Right lobe of liver (tissue), 6 donors: ENCODE measurements at regions not wholly inside any gene's neighbourhood (a gene's known extent, or its start where the extent isn't known, plus 50 kb on each side); places are given as distances from the start of the nearest gene placed in this dataset.

Source experiments
- ATAC-seq, 4 donors: fragments of 200-7000 bp; cut with Tn5 transposase; one replicate each; pipeline ENCODE4 v1.9.1; 2020; ENCODE audit warnings: mild to moderate bottlenecking in 4 of 4, moderate library complexity in 4 of 4
- DNase-seq, 3 donors: peaks; one replicate each; pipeline ENCODE4 v3.0.0-alpha.2; 2020
- H3K27ac ChIP-seq, 3 donors: fragments of 200-600 bp; one replicate each; pipeline ENCODE4 v1.8.0; 2022
- H3K27me3 ChIP-seq, 2 donors: fragments of 200-600 bp; one replicate each; pipeline ENCODE4 v1.8.0; 2022
- H3K36me3 ChIP-seq, 4 donors: fragments of 200-600 bp; sonication (generic) in 1 of 4; one replicate each; pipeline versions ENCODE4 v1.5.1 to v1.8.0; 2017 to 2022; ENCODE audit warnings: control low read depth in 1 of 4
- H3K4me1 ChIP-seq, 4 donors: fragments of 200-600 bp; sonication (generic) in 1 of 4; one replicate each; pipeline versions ENCODE4 v1.5.1 to v1.8.0; 2017 to 2022; ENCODE audit warnings: control low read depth in 1 of 4
- H3K4me3 ChIP-seq, 3 donors: fragments of 200-600 bp; one replicate each; pipeline ENCODE4 v1.8.0; 2022
- H3K9me3 ChIP-seq, 4 donors: fragments of 200-600 bp; sonication (generic) in 1 of 4; one replicate each; pipeline versions ENCODE4 v1.5.1 to v1.8.0; 2017 to 2022; ENCODE audit warnings: control low read depth in 1 of 4
- CTCF ChIP-seq, 4 donors: fragments of 200-600 bp in 3 of 4; fragments of 450-650 bp in 1 of 4; IDR thresholded peaks; one replicate each; pipeline versions ENCODE4 v1.5.1 to v1.8.0; 2016 to 2022; ENCODE audit warnings: antibody characterized with exemption in 4 of 4, mild to moderate bottlenecking in 2 of 4
- POLR2A ChIP-seq: fragments of 450-650 bp; IDR thresholded peaks from one replicate; pipeline ENCODE4 v1.6.1; 2017; ENCODE audit warnings: antibody characterized with exemption, mild to moderate bottlenecking
- WGBS: methylation state at CpG from one replicate; pipeline ENCODE4 v1.1.6; 2018; ENCODE audit warnings: low coverage, low lambda C conversion rate; ENCODE audit not compliant: insufficient coverage; ENCODE audit errors: missing lambda C conversion rate; 5-methylcytosine and 5-hydroxymethylcytosine counted together
- intact Hi-C, 2 donors: fragments of 100-400 bp; cut with DNase I; formaldehyde crosslinking; loops; one replicate each; pipeline versions ENCODE4 v1.11.2 to v1.14.1; 2022
- donor health status: DM: no; HTN: yes; CAD: no.
- donor health status: DM: no; HTN: no; CAD: no.
- donor health status: DM: no; HTN: no; CAD: no.
- donor health status: DM: no; HTN: yes; CAD: no.
- donor health status: DM: no; HTN: yes; CAD: no.

DNA sequence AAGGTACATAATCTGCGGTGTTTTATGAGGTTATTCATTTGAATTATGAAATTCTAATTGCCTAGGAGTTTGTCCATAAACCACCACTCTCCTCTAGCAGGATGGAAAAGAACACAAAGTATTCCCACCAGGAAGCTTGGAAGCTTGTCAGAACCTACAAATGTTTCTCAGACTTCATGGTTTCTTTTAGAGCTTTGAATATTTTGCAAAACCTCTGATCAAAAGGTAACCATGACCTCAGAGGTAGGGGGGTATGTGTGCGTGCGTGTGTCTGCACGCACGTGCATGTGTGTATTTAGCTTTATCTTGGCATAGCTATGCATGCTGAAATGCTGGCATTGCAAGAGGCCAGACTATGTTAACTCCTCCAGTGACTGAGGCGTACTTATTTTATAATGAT, 847.0 kb downstream of the TLE1 start:
- Histone ChIP-seq H3K27ac (no peak overlapping the region), H3K4me1 (no peaks in the 10 kb centered on the region), H3K9me3 (no peaks in the 10 kb centered on the region), H3K36me3 (no peaks in the 10 kb centered on the region), H3K27me3 (no peaks in the 10 kb centered on the region), H3K4me3 (no peak overlapping the region)
- intact Hi-C loops, result no loop called here
- TF ChIP-seq POLR2A, result no peak
- TF ChIP-seq CTCF (IDR thresholded peaks at IDR 0.05), result no peak
- no peak for DNase-seq
- 40% methylated on average over 6 of the region's 6 CpGs for WGBS
- no peak for ATAC-seq

DNA sequence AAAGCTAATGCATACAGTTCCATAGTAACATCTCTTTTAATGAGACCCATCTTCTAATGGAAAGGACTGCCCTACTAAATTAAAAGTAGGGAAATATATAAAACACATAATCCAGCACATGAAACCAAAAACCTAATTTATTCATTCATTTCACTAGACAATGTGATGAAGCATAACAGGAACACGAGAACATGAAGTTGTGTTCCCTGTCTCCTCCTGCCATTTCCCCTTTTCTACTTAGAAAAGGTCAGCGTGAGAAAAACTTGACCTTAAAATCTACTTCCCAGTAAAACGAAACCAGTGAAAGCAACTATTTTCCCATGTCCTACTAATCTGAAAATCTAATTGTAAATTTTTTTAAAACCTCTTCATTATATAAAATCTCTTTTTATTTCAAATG, 847.5 kb downstream of the TLE1 start:
- DNase-seq (no peak), ATAC-seq (no peak)
- intact Hi-C loops, result no loop called here
- no peak for TF ChIP-seq POLR2A
- TF ChIP-seq CTCF (IDR thresholded peaks at IDR 0.05), result no peak
- Histone ChIP-seq H3K4me1 (no peaks in the 10 kb centered on the region), H3K27me3 (no peaks in the 10 kb centered on the region), H3K4me3 (no peak overlapping the region), H3K9me3 (no peaks in the 10 kb centered on the region), H3K36me3 (no peaks in the 10 kb centered on the region), H3K27ac (no peak overlapping the region)
- 35% methylated on average over 3 of the region's 3 CpGs for WGBS

- 45% methylated on average over 5 of the region's 6 CpGs for WGBS
- Histone ChIP-seq H3K4me1 (no peaks in the 10 kb centered on the region), H3K27me3 (no peaks in the 10 kb centered on the region), H3K4me3 (no peak overlapping the region), H3K27ac (no peak overlapping the region), H3K9me3 (no peaks in the 10 kb centered on the region), H3K36me3 (no peaks in the 10 kb centered on the region)
- no peak for DNase-seq
- ATAC-seq, result no peak
- intact Hi-C loops, result no loop called here
- TF ChIP-seq POLR2A (no peak), CTCF (IDR thresholded peaks at IDR 0.05) (no peak)
Measured at GRCh38 chr9:80839821-80840675, 849.3 kb downstream of the TLE1 start.

DNA sequence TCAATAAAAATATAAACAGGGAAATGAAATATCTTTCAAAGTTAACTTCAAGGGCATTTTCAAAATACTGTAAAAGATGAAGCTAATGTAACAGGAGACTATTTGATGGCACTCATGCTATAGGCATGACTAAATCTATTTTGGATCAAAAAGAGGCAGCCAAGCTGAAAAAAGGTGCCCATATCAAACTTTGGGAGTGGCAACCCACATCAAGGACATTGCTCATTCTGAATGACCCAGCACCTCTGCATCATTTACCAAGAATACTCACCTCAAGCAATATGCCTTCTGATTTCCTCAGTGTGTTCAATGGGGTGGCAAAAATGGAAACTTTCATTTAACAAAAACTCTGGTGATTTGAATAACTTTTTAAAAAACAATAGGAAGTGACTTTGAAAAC, 853.3 kb downstream of the TLE1 start:
- Histone ChIP-seq H3K4me3 (no peak overlapping the region), H3K36me3 (no peaks in the 10 kb centered on the region), H3K4me1 (no peaks in the 10 kb centered on the region), H3K27me3 (no peaks in the 10 kb centered on the region), H3K27ac (no peak overlapping the region), H3K9me3 (no peaks in the 10 kb centered on the region)
- intact Hi-C loops, result no loop called here
- DNase-seq (no peak), ATAC-seq (no peak)
- no peak for TF ChIP-seq POLR2A
- TF ChIP-seq CTCF (IDR thresholded peaks at IDR 0.05), result no peak
